C4-2B (cell line): ENCODE measurements at regions not wholly inside any gene's neighbourhood (a gene's known extent, or its start where the extent isn't known, plus 50 kb on each side); places are given as distances from the start of the nearest gene placed in this dataset.

Experiments
- H3K27ac ChIP-seq: fragments of 450-650 bp; 2 replicates; pipeline ENCODE4 v1.5.1; 2017
- CTCF ChIP-seq: fragments of 450-650 bp; conservative IDR thresholded peaks from 2 replicates; pipeline ENCODE4 v1.5.1; 2017; ENCODE audit warnings: mild to moderate bottlenecking
- ZFX ChIP-seq: fragments of 450-650 bp; IDR thresholded peaks from 2 replicates; pipeline ENCODE4 v1.6.1; 2017

- H3K27ac ChIP-seq: peak overlapping the region; percentile 52
- TF ChIP-seq CTCF: no peak
These were observed 200.0 kb upstream of the UBE2E2 start for GRCh38 chr3:23002836-23003732.

GRCh38 chr3:23003733-23004046 lies 199.4 kb upstream of the UBE2E2 start:
- peak overlapping the region; percentile 52; the same call in 1 of the 2 replicates for H3K27ac ChIP-seq

GRCh38 chr3:23004971-23005370 lies 198.2 kb upstream of the UBE2E2 start:
- TF ChIP-seq CTCF (no peak), ZFX (no peak)
- H3K27ac ChIP-seq: no peak overlapping the region

More at GRCh38 chr3:23003733-23004046, 199.4 kb upstream of the UBE2E2 start:
- TF ChIP-seq ZFX (no peak), CTCF (no peak)

GRCh38 chr3:23017801-23018200 lies 185.3 kb upstream of the UBE2E2 start:
- no peak overlapping the region for H3K27ac ChIP-seq
- TF ChIP-seq ZFX (no peak), CTCF (no peak)

- no peak for TF ChIP-seq ZFX
- no peak for TF ChIP-seq CTCF
- peak overlapping the region; percentile 57 for H3K27ac ChIP-seq
These were observed 183.4 kb upstream of the UBE2E2 start for GRCh38 chr3:23019596-23020300.

- no peak for TF ChIP-seq CTCF
- no peak for TF ChIP-seq ZFX
- no peak overlapping the region for H3K27ac ChIP-seq
These were observed 174.8 kb upstream of the UBE2E2 start for GRCh38 chr3:23028294-23028693.

GRCh38 chr3:23029001-23029400 lies 174.1 kb upstream of the UBE2E2 start:
- TF ChIP-seq ZFX: no peak
- TF ChIP-seq CTCF: no peak
- H3K27ac ChIP-seq: no peak overlapping the region
